Breast epithelium (tissue), 3 donors: ENCODE measurements at regions not wholly inside any gene's neighbourhood (a gene's known extent, or its start where the extent isn't known, plus 50 kb on each side); places are given as distances from the start of the nearest gene placed in this dataset.

ENCODE experiments used
- CTCF ChIP-seq, 3 donors: fragments of 450-650 bp; IDR thresholded peaks; one replicate each; pipeline ENCODE4 v1.5.1; 2016 to 2017; ENCODE audit warnings: antibody characterized with exemption in 3 of 3, mild to moderate bottlenecking in 3 of 3, moderate library complexity in 3 of 3
- POLR2AphosphoS5 ChIP-seq, 3 donors: sonication (generic); formaldehyde crosslinking; IDR thresholded peaks; one replicate each; pipeline ENCODE4 v1.6.1; 2017; ENCODE audit warnings: antibody characterized with exemption in 3 of 3

GRCh38 chr3:151560738-151561137 is 99.9 kb upstream of the IGSF10 start:
- no peak for TF ChIP-seq CTCF (IDR thresholded peaks at IDR 0.05)
- TF ChIP-seq POLR2AphosphoS5 (IDR thresholded peaks at IDR 0.05): no peak
